ENCODE measurements at regions not wholly inside any gene's neighbourhood (a gene's known extent, or its start where the extent isn't known, plus 50 kb on each side); places are given as distances from the start of the nearest gene placed in this dataset.

DNA sequence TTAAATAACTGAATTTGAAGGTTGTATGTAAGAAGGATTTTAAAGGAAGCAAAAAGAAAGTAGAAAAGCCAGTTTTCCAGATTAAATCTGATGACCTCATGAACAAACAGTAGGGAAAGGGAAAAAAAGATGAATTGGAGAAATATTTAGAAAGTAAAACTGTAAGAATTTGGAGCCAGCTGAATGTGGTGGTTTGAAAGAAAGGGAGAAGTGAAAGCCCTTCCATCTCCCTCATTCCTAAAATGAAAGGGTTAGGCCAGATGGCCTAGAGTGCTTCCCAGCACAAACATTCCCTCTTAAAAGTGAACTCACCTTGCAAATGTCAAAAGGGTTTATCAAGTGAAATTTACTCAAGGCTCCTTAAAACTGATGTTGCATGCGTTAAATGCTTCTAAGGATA is 139.3 kb upstream of the COL21A1 start:
- no peaks in the 10 kb centered on the region for H3K36me3 Mint-ChIP-seq
- DNase-seq (ENCODE audit: low spot score) (no peak), ATAC-seq (no peak)
- peaks cover 0 to 5% of the 10 kb centered on the region in 2 donors for H3K27me3 Mint-ChIP-seq
- no peak overlapping the region for H3K4me3 Mint-ChIP-seq
- H3K9me3 Mint-ChIP-seq: peaks cover 4% of the 10 kb centered on the region
- H3K4me1 Mint-ChIP-seq (ENCODE audit: low read depth in 2 of 2): no peaks in the 10 kb centered on the region
- H3K27ac Mint-ChIP-seq: no peak overlapping the region

DNA sequence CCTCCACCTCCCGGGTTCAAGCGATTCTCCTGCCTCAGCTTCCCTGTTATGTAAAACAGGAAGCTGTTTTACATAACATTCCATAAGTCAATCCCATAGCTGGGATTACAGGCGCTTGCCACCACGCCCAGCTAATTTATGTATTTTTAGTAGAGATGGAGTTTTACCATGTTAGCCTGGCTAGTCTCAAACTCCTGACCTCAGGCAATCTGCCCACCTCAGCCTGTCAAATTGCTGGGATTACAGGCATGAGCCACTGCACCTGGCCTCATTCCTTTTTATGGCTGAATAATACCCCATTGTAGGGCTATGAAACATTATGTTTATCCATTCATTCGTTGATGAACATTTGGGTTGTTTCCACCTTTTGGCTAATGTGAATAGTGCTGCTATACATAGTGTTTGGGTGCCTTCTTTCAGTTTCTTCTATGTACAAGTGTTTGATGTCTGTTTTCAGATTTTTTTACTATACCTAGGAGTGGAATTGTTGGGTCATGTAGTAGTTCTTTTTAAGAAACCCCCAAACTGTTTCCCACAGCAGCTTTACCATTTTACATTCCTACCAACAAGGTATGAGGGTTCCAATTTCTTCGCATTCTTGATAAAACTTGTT is 138.7 kb upstream of the COL21A1 start:
- no peaks in the 10 kb centered on the region for H3K36me3 Mint-ChIP-seq
- H3K27me3 Mint-ChIP-seq: peaks cover 0 to 5% of the 10 kb centered on the region in 2 donors
- no peaks in the 10 kb centered on the region for H3K4me1 Mint-ChIP-seq (ENCODE audit: low read depth in 2 of 2)
- DNase-seq (ENCODE audit: low spot score) (no peak), ATAC-seq (no peak)
- H3K27ac Mint-ChIP-seq: no peak overlapping the region
- H3K4me3 Mint-ChIP-seq: no peak overlapping the region
- H3K9me3 Mint-ChIP-seq: peaks cover 3% of the 10 kb centered on the region

GRCh38 chr6:56383160-56383559 is 135.8 kb upstream of the COL21A1 start:
- DNase-seq (ENCODE audit: low spot score) (no peak), ATAC-seq (no peak)
- Mint-ChIP-seq H3K27ac (no peak overlapping the region), H3K4me1 (ENCODE audit: low read depth in 2 of 2) (no peaks in the 10 kb centered on the region), H3K4me3 (no peak overlapping the region), H3K9me3 (no peaks in the 10 kb centered on the region), H3K27me3 (no peaks in the 10 kb centered on the region), H3K36me3 (no peaks in the 10 kb centered on the region)

DNA sequence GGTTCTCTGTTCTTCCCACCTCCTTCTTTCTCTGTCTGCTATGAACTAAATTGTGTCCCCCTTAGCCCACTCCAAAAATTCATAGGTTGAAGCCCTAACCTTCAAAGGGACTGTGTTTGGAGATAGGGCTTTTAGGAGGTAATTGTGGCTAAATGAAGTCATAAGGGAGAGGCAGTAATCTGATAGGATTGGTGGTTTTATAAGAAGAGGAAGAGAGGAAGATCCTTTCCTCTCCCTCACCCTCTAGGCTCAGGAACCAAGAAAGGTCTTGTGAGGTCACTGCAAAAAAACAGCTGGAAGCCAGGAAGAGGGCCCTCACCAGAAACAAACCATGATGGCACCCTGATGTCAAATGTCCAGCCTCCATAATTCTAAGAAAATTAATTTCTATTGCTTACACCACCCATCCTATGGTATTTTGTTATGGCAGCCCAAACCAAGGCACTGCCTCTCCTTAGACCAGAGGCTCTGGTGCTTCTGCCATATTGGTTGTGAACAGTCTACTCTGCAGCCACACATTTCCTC is 135.1 kb upstream of the COL21A1 start:
- H3K4me3 Mint-ChIP-seq: no peak overlapping the region
- H3K4me1 Mint-ChIP-seq (ENCODE audit: low read depth in 2 of 2): no peaks in the 10 kb centered on the region
- no peak for ATAC-seq
- no peaks in the 10 kb centered on the region for H3K9me3 Mint-ChIP-seq
- no peaks in the 10 kb centered on the region for H3K27me3 Mint-ChIP-seq
- H3K27ac Mint-ChIP-seq: no peak overlapping the region
- DNase-seq (ENCODE audit: low spot score): no peak
- no peaks in the 10 kb centered on the region for H3K36me3 Mint-ChIP-seq

DNA sequence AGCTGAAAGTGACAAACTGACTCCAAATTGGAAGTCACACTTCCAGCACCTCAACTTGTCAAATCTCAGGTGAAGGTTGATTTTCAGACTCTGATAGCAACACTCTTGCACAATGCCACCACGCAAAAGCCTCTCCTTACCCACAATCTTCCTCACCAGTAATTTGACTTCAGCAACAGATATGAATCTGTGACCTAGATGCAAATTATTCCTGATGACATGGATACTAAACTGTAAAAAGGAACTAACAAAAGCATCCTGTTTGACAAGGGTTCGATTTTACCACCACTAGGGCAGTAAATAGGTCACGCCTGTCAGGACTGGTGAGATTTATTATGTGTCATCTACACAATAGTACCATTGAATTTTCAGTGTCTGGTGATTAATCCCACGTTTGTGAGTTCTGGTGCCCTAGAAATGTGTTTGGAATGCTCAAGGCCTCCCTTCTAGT is 134.4 kb upstream of the COL21A1 start:
- no peaks in the 10 kb centered on the region for H3K27me3 Mint-ChIP-seq
- H3K4me1 Mint-ChIP-seq (ENCODE audit: low read depth in 2 of 2): no peaks in the 10 kb centered on the region
- H3K9me3 Mint-ChIP-seq: no peaks in the 10 kb centered on the region
- DNase-seq (ENCODE audit: low spot score): no peak
- ATAC-seq: no peak
- no peaks in the 10 kb centered on the region for H3K36me3 Mint-ChIP-seq
- H3K27ac Mint-ChIP-seq: no peak overlapping the region
- H3K4me3 Mint-ChIP-seq: no peak overlapping the region

DNA sequence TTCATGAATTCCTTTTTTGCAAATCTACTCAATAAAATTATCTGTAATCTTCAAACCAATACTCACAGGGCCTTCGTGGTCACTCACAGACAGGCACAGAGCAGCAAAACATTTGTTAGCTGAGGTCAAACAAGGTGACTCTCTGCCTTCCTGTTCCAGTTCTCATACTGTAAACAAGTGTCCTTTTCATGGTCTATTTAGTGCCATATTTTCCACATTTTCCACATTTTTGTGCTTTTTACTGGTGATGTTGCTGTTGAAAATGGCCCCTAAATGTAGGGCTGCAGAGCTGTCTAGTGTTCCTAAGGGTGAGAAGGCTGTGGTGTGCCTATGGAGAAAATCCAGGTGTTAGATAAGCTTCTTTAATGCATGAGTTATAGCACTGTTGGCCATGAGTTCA is 133.1 kb upstream of the COL21A1 start:
- Mint-ChIP-seq H3K27me3 (no peaks in the 10 kb centered on the region), H3K36me3 (no peaks in the 10 kb centered on the region), H3K9me3 (no peaks in the 10 kb centered on the region), H3K4me1 (ENCODE audit: low read depth in 2 of 2) (no peaks in the 10 kb centered on the region), H3K4me3 (no peak overlapping the region), H3K27ac (no peak overlapping the region)
- DNase-seq (ENCODE audit: low spot score) (no peak), ATAC-seq (no peak)

DNA sequence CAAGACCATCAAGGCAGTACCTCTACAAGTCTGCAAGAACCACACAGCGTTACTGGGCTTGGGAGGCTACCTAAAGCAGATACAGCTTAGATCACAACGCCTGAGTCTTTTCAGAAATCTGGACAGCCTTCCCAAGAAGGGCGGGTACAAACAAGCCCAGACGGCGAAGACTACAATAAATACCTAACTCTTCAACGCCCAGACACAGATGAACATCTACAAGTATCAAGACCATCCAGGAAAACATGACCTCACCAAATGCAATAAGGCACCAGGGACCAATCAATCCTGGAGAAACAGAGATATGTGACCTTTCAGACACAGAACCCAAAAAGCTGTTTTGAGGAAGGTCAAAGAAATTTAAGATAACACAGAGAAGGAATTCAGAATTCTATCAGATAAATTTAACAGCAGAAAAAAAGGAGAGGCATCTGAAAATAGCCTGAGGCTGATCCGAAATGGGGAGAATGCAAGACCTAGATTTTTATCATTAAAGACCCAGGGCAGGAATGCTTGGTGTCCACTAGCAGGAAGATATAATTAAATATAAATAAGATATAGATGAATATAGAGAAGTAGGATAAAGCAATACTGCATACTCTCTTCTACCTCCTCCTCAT is 131.7 kb upstream of the COL21A1 start:
- H3K4me1 Mint-ChIP-seq (ENCODE audit: low read depth in 2 of 2): no peaks in the 10 kb centered on the region
- no peak for DNase-seq (ENCODE audit: low spot score)
- ATAC-seq: no peak
- H3K36me3 Mint-ChIP-seq: no peaks in the 10 kb centered on the region
- H3K4me3 Mint-ChIP-seq: no peak overlapping the region
- H3K27me3 Mint-ChIP-seq: no peaks in the 10 kb centered on the region
- no peaks in the 10 kb centered on the region for H3K9me3 Mint-ChIP-seq
- no peak overlapping the region for H3K27ac Mint-ChIP-seq

- ATAC-seq (peak in 1 of 2 donors; percentile 28), DNase-seq (ENCODE audit: low spot score) (no peak)
- Mint-ChIP-seq H3K27ac (no peak overlapping the region), H3K9me3 (no peaks in the 10 kb centered on the region), H3K36me3 (no peaks in the 10 kb centered on the region), H3K4me1 (ENCODE audit: low read depth in 2 of 2) (no peaks in the 10 kb centered on the region), H3K4me3 (no peak overlapping the region), H3K27me3 (no peaks in the 10 kb centered on the region)
Measured at GRCh38 chr6:56378507-56378906, 131.1 kb upstream of the COL21A1 start.

DNA sequence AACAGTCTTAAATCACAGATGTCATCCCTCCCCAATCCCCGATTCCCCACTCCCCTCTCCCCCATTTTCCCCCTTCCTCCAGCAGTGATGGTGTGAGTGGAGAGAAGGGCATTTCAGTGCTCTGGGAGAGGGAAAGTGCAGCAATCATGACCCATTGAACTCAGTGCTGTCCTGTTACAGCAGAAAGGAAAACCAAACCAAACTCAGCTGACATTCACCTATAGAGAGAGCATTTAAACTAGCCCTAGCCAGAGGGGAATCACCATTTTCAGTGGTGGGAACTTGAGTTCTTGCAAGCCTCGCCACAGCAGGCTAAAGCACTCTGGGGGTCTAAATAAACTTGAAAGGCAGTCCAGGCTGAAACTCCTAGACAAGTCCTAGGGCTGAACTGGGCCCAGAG is 129.9 kb upstream of the COL21A1 start:
- Mint-ChIP-seq H3K4me1 (ENCODE audit: low read depth in 2 of 2) (no peaks in the 10 kb centered on the region), H3K36me3 (no peaks in the 10 kb centered on the region), H3K27ac (no peak overlapping the region), H3K4me3 (no peak overlapping the region), H3K27me3 (no peaks in the 10 kb centered on the region), H3K9me3 (no peaks in the 10 kb centered on the region)
- DNase-seq (ENCODE audit: low spot score) (no peak), ATAC-seq (no peak)

DNA sequence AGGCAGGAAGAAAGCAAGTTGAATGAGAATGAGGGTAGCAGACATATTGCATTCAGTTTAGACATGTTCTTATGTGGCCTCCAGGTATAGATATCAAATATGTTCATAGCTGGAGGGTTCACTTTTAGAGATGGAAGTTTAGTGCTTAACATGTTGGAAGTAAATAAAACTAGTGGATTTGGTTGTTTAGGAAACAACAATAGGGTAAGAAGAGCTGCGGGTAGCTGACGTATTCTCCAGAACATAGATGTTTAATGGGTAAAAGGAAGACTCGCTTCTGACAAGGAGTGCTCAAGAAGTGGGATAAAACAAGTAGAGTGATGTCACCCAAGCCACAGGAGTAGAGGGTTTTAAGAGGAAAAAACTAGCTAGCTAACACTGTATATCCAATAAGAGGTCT is 128.4 kb upstream of the COL21A1 start:
- no peaks in the 10 kb centered on the region for H3K36me3 Mint-ChIP-seq
- no peak overlapping the region for H3K4me3 Mint-ChIP-seq
- ATAC-seq (no peak), DNase-seq (ENCODE audit: low spot score) (no peak)
- H3K9me3 Mint-ChIP-seq: no peaks in the 10 kb centered on the region
- H3K4me1 Mint-ChIP-seq (ENCODE audit: low read depth in 2 of 2): no peaks in the 10 kb centered on the region
- no peak overlapping the region for H3K27ac Mint-ChIP-seq
- no peaks in the 10 kb centered on the region for H3K27me3 Mint-ChIP-seq

DNA sequence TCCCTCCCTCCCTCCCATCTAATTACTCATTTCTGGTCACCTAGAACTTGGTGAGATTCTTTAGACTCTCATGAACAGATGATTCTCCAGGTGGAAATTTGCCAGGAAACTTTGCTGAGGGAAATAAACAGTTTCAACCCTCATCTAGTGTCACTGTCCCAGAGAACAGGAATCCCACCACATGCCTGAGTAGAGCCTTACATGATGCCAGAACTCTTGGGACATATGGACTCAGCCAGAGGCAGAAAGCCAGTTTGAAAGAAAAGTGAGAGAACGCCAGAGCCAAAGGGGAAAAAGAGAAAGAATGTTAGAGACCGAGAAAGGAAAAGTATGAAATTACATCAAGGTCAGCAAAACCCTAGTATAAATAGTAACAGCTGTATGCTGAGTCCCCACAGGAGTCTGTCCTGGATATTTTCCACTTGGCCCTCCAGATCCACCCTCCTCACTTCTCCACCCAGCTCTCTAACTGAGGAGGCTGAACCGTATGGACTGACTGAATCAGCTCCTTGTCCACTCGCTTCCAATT is 127.5 kb upstream of the COL21A1 start:
- H3K4me1 Mint-ChIP-seq (ENCODE audit: low read depth in 2 of 2): no peaks in the 10 kb centered on the region
- H3K27ac Mint-ChIP-seq: no peak overlapping the region
- H3K36me3 Mint-ChIP-seq: no peaks in the 10 kb centered on the region
- no peaks in the 10 kb centered on the region for H3K27me3 Mint-ChIP-seq
- H3K4me3 Mint-ChIP-seq: no peak overlapping the region
- ATAC-seq (no peak), DNase-seq (ENCODE audit: low spot score) (no peak)
- H3K9me3 Mint-ChIP-seq: no peaks in the 10 kb centered on the region

- H3K9me3 Mint-ChIP-seq: no peaks in the 10 kb centered on the region
Measured at GRCh38 chr6:56372406-56372995, 125.1 kb upstream of the COL21A1 start.

GRCh38 chr6:56370561-56371211 is 123.3 kb upstream of the COL21A1 start:
- Mint-ChIP-seq H3K4me1 (ENCODE audit: low read depth in 2 of 2) (no peaks in the 10 kb centered on the region), H3K27ac (no peak overlapping the region), H3K4me3 (no peak overlapping the region), H3K36me3 (no peaks in the 10 kb centered on the region), H3K9me3 (no peaks in the 10 kb centered on the region), H3K27me3 (peaks cover 2 to 4% of the 10 kb centered on the region in 2 donors)
- no peak for DNase-seq (ENCODE audit: low spot score)
- ATAC-seq: no peak

More at GRCh38 chr6:56372406-56372995, 125.1 kb upstream of the COL21A1 start:
- no peak overlapping the region for H3K27ac Mint-ChIP-seq
- no peak overlapping the region for H3K4me3 Mint-ChIP-seq
- no peaks in the 10 kb centered on the region for H3K27me3 Mint-ChIP-seq
- no peak for ATAC-seq
- H3K36me3 Mint-ChIP-seq: no peaks in the 10 kb centered on the region
- DNase-seq (ENCODE audit: low spot score): no peak
- H3K4me1 Mint-ChIP-seq (ENCODE audit: low read depth in 2 of 2): no peaks in the 10 kb centered on the region

DNA sequence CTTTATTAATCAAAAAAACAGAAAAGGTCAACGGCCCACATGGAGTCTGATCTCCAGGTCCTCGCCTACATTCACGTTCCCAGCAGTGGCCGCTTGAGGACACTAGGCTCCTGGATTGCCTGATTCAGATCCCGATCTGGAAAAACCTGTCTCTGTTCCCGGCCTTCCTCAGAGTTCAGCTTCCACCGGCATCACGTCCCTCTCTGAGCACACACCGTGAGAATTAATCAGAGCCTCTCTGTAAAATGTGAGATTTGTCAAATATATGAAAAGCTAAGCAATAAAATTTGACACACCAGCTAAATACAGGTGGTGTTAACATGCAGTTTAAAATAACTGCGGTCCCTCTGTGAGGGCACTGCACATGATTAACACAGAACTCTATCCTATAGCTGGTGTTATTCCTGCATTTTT is 122.8 kb upstream of the COL21A1 start:
- DNase-seq (ENCODE audit: low spot score): no peak
- ATAC-seq: no peak
- no peak overlapping the region for H3K4me3 Mint-ChIP-seq
- no peaks in the 10 kb centered on the region for H3K4me1 Mint-ChIP-seq (ENCODE audit: low read depth in 2 of 2)
- H3K27me3 Mint-ChIP-seq: peaks cover 3 to 5% of the 10 kb centered on the region in 2 donors
- H3K27ac Mint-ChIP-seq: no peak overlapping the region
- H3K36me3 Mint-ChIP-seq: no peaks in the 10 kb centered on the region
- H3K9me3 Mint-ChIP-seq: no peaks in the 10 kb centered on the region

Measured in natural killer cell treated with Interleukin-12 subunit alpha and Interleukin-12 subunit beta and Interleukin-15 and Interleukin-18, amount 100 ng/mL, for 72 hours (primary cell).